ENCODE measurements at regions not wholly inside any gene's neighbourhood (a gene's known extent, or its start where the extent isn't known, plus 50 kb on each side); places are given as distances from the start of the nearest gene placed in this dataset.

- no peak for TF ChIP-seq CTCF (IDR thresholded peaks at IDR 0.05)
- TF ChIP-seq POLR2A (IDR thresholded peaks at IDR 0.05), result no peak
These were observed 69.5 kb downstream of the RTL9 start for GRCh38 chrX:110428144-110428543.
